KMS-11 (cell line): ENCODE measurements at regions not wholly inside any gene's neighbourhood (a gene's known extent, or its start where the extent isn't known, plus 50 kb on each side); places are given as distances from the start of the nearest gene placed in this dataset.
"Not testable (repeated sequence)": the region's sequence is repeated elsewhere in the genome, so short reads cannot be mapped to it uniquely, and the experiment has no call there.

Experiments used
- H2AFZ ChIP-seq: fragments of 200-600 bp; sonication (generic); 2 replicates; pipeline ENCODE4 v1.6.1; 2016; ENCODE audit warnings: antibody characterized with exemption, mixed run types, low read depth
- H3K27ac ChIP-seq: fragments of 200-600 bp; sonication (generic); 2 replicates; pipeline ENCODE4 v1.6.1; 2016; ENCODE audit warnings: mild to moderate bottlenecking, mixed run types
- H3K27me3 ChIP-seq: fragments of 200-600 bp; sonication (generic); 2 replicates; pipeline ENCODE4 v1.6.1; 2017; ENCODE audit warnings: mild to moderate bottlenecking, low read depth, mixed run types, moderate library complexity; ENCODE audit not compliant: insufficient read depth
- H3K36me3 ChIP-seq: fragments of 200-600 bp; sonication (generic); 2 replicates; pipeline ENCODE4 v1.6.1; 2017; ENCODE audit warnings: mild to moderate bottlenecking, mixed run types; ENCODE audit not compliant: insufficient read depth
- H3K4me1 ChIP-seq: fragments of 200-600 bp; sonication (generic); 2 replicates; pipeline ENCODE4 v1.6.1; 2016; ENCODE audit warnings: mild to moderate bottlenecking, low read depth, mixed run types; ENCODE audit not compliant: poor library complexity, severe bottlenecking
- H3K4me2 ChIP-seq: fragments of 200-600 bp; sonication (generic); 2 replicates; pipeline ENCODE4 v1.7.0; 2016; ENCODE audit warnings: mild to moderate bottlenecking, mixed run types
- H3K4me3 ChIP-seq: fragments of 200-600 bp; sonication (generic); IDR thresholded peaks from 2 replicates; pipeline ENCODE4 v1.6.1; 2017; ENCODE audit warnings: low read depth, low read length, mixed read lengths; ENCODE audit not compliant: insufficient read depth
- H3K79me2 ChIP-seq: fragments of 200-600 bp; sonication (generic); 2 replicates; pipeline ENCODE4 v1.6.1; 2016; ENCODE audit warnings: low read depth, mixed run types; ENCODE audit not compliant: insufficient read depth
- H3K9ac ChIP-seq: fragments of 200-600 bp; sonication (generic); 2 replicates; pipeline ENCODE4 v1.6.1; 2016; ENCODE audit warnings: mild to moderate bottlenecking, mixed run types
- H4K20me1 ChIP-seq: fragments of 200-600 bp; sonication (generic); 2 replicates; pipeline ENCODE4 v1.6.1; 2016; ENCODE audit warnings: mild to moderate bottlenecking, mixed run types; ENCODE audit not compliant: insufficient read depth
- TF ChIP-seq, protein P1 (sequence below): fragments of 200-600 bp; sonication (generic); conservative IDR thresholded peaks from 2 replicates; pipeline ENCODE4 v1.6.1; 2017; ENCODE audit warnings: low read depth, mild to moderate bottlenecking, antibody characterized with exemption, low read length, moderate library complexity, mixed read lengths

DNA sequence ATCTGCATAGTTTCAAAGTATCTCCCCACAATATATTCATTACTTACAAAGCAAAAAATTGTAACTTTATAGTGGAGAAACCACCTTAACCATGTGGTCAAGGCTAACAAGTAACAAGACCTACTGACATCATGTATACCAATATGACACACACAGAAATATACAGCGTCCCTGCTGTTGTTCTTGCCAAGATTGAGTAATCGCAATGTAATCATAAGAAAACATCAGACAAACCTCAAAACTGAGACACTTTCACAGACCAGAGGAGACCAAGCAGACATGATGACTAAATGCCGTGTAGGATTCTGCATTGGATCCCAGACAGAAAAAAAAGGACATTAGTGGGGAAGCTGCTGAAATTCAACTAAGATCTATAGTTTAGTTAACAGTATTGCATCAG is 123.0 kb downstream of the ACAA2 start:
- no peaks in the 10 kb centered on the region for H4K20me1 ChIP-seq
- no peak overlapping the region for H2AFZ ChIP-seq
- H3K4me3 ChIP-seq: no peak overlapping the region
- no peaks in the 10 kb centered on the region for H3K36me3 ChIP-seq
- no peaks in the 10 kb centered on the region for H3K27me3 ChIP-seq
- no peak overlapping the region for H3K27ac ChIP-seq
- TF ChIP-seq, protein P1, sequence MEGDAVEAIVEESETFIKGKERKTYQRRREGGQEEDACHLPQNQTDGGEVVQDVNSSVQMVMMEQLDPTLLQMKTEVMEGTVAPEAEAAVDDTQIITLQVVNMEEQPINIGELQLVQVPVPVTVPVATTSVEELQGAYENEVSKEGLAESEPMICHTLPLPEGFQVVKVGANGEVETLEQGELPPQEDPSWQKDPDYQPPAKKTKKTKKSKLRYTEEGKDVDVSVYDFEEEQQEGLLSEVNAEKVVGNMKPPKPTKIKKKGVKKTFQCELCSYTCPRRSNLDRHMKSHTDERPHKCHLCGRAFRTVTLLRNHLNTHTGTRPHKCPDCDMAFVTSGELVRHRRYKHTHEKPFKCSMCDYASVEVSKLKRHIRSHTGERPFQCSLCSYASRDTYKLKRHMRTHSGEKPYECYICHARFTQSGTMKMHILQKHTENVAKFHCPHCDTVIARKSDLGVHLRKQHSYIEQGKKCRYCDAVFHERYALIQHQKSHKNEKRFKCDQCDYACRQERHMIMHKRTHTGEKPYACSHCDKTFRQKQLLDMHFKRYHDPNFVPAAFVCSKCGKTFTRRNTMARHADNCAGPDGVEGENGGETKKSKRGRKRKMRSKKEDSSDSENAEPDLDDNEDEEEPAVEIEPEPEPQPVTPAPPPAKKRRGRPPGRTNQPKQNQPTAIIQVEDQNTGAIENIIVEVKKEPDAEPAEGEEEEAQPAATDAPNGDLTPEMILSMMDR: no peak
- H3K4me2 ChIP-seq: no peak overlapping the region
- no peaks in the 10 kb centered on the region for H3K79me2 ChIP-seq
- H3K4me1 ChIP-seq: no peaks in the 10 kb centered on the region
- no peak overlapping the region for H3K9ac ChIP-seq

DNA sequence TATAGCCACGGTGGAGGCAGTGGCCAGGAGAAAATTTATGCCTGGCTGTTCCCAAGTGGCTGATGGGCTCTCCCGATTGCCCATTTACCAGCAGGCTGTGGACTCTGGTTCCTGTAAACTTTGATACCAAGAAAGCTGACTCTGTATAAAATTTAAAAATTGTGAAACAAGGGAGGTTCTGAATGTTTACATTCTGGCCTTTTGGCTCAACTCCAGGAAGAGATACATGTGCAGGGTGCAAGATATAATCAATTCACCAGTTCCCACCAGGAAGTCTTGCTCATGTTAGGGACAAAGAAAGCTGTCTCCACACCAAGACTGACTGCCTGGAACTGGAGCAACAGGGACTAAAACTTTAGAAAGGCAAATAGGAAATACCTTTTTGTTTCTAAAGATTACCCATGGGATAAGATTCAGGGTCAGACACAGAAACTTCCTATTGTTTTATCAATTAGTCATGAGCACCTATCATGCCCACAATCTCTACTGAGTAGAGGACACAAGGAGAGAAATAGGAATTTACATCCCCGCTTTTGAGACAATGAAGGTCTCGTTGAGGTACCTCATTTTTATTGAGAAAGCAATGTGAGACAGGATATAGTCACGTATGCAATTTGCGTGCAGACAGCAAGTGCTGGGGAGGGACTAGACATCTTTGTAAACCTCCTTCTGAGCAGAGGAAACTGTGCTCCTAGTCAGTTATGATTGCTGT is 123.5 kb downstream of the LIPG start:
- no peak overlapping the region for H3K4me2 ChIP-seq

DNA sequence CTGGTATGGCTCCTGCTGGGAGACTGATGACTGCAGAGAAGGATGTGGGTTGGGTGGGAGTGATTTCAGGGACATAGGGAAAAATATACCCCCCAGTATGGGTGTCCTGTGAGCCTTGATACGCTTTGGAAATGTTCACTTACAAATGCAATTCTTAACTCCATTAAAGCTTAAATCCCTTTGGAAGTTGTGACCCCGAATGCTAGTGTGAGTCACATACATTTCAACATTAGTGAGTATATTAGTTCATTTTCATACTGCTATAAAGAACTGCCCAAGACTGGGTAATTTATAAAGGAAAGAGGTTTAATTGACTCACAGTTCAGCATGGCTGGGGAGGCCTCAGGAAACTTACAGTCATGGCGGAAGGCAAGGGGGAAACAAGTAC is 120.9 kb downstream of the LIPG start:
- H3K27ac ChIP-seq, H3K9ac ChIP-seq, H3K27me3 ChIP-seq, H3K4me2 ChIP-seq, H3K36me3 ChIP-seq, H3K4me3 ChIP-seq, H3K79me2 ChIP-seq, H2AFZ ChIP-seq, H4K20me1 ChIP-seq, H3K4me1 ChIP-seq: not testable (repeated sequence)

More for the DNA sequence above, 123.5 kb downstream of the LIPG start:
- H3K9ac ChIP-seq: no peak overlapping the region
- H2AFZ ChIP-seq: no peak overlapping the region
- no peaks in the 10 kb centered on the region for H3K36me3 ChIP-seq
- no peaks in the 10 kb centered on the region for H4K20me1 ChIP-seq
- H3K27me3 ChIP-seq: no peaks in the 10 kb centered on the region
- H3K79me2 ChIP-seq: no peaks in the 10 kb centered on the region
- TF ChIP-seq, protein P1: no peak
- H3K4me1 ChIP-seq: no peaks in the 10 kb centered on the region
- H3K4me3 ChIP-seq: no peak overlapping the region
- H3K27ac ChIP-seq: no peak overlapping the region

DNA sequence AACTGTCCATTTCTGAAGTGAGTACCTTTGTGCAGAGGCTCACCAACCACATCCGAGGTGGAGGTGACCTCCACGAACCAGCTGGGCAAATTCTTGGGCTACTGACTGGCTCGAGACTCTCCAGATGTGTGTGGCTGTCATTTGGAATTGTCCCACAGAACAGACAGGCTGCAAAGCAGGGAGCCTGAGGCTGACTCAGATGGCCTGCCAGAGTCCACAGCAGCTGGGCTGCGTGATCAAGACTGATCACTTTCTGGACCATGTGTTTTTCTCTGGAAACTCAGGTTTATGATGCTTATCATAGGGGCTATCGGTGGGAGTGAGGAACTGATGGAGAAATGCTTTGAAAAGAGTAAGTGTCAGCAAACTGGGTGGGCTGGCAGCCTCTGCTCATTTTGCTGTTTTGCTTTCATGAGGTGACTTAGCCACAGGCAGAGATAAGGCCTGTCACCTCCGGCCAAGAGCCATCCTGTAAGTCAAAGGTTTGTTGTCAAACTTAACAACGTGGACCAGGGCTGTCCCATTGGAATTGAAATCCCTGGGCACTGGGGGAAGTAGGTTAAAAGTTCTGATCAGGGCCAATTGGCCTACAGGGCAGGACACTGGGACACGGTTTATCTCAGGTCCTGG is 120.4 kb downstream of the LIPG start:
- no peak overlapping the region for H3K27ac ChIP-seq
- no peak overlapping the region for H3K9ac ChIP-seq
- H3K4me1 ChIP-seq: no peaks in the 10 kb centered on the region

More for the DNA sequence above, 120.4 kb downstream of the LIPG start:
- Histone ChIP-seq H2AFZ (no peak overlapping the region), H3K27me3 (no peaks in the 10 kb centered on the region), H3K4me2 (no peak overlapping the region), H4K20me1 (no peaks in the 10 kb centered on the region), H3K79me2 (no peaks in the 10 kb centered on the region), H3K36me3 (no peaks in the 10 kb centered on the region), H3K4me3 (no peak overlapping the region)
- TF ChIP-seq, protein P1: no peak
